Adrenal gland (tissue), 5 donors: ENCODE measurements at regions not wholly inside any gene's neighbourhood (a gene's known extent, or its start where the extent isn't known, plus 50 kb on each side); places are given as distances from the start of the nearest gene placed in this dataset.

Experiments
- CTCF ChIP-seq, 6 experiments: fragments of 450-650 bp in 4 of 6; fragments of 200-600 bp in 2 of 6; sonication (generic) in 1 of 6; IDR thresholded peaks; 1 replicate in 5 of 6; 2 replicates in 1 of 6; pipeline versions ENCODE4 v1.5.1 to v1.8.0; 2016 to 2021; ENCODE audit warnings: antibody characterized with exemption in 6 of 6, mild to moderate bottlenecking in 2 of 6, moderate library complexity in 1 of 6
- POLR2A ChIP-seq, 2 donors: fragments of 450-650 bp; IDR thresholded peaks; one replicate each; pipeline ENCODE4 v1.6.1; 2017; ENCODE audit warnings: antibody characterized with exemption in 2 of 2, mild to moderate bottlenecking in 2 of 2, moderate library complexity in 1 of 2
- donor health status: DM: no; HTN: no; CAD: no.

DNA sequence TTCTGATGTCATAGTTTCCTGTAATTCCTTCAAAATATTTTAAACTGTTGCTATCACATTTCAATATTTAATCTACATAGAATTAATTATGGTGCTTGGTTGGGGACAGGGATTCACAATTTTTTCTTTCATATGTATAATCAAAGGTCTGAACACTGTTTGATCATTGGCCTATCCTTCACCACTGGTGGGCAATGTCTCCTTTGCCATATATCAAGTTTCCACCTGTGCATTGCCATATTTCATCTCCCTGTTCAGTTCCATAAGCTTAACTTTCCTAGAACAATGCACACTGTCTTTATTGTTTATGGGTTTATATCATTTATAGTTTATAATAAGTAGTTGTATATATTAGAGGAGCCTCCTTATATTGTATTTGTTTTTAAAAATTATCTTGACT lies 374.9 kb upstream of the PTBP2 start:
- TF ChIP-seq CTCF (IDR thresholded peaks at IDR 0.05) (no peak), POLR2A (IDR thresholded peaks at IDR 0.05) (no peak)
